IMR-90 (cell line): ENCODE measurements at regions not wholly inside any gene's neighbourhood (a gene's known extent, or its start where the extent isn't known, plus 50 kb on each side); places are given as distances from the start of the nearest gene placed in this dataset.

ENCODE experiments used
- ATAC-seq: fragments of 200-7000 bp; cut with Tn5 transposase; 2 replicates; pipeline ENCODE4 v1.9.1; 2020; ENCODE audit warnings: low read depth, mild to moderate bottlenecking, moderate library complexity
- BruUV-seq: library from RNA; stranded (reverse); fragments of 400-500 nt; replicated peaks from 2 replicates; lab custom pipeline; 2021; lab: Mats Ljungman, UMichigan
- CTCF ChIA-PET: fragments of 300-600 bp; formaldehyde crosslinking; extraction: SDS; loops from one replicate; lab custom pipeline; 2021; ENCODE audit warnings: antibody characterized with exemption; lab: Yijun Ruan, JAX
- POLR2A ChIA-PET: fragments of 300-600 bp; sonication (Branson Sonifier 250); formaldehyde crosslinking; loops from one replicate; lab custom pipeline; 2022; ENCODE audit warnings: antibody characterized with exemption; ENCODE audit not compliant: unreplicated experiment; lab: Charles Lee
- DNase-seq: peaks from one replicate; pipeline ENCODE4 v3.0.0; 2013
- H2AFZ ChIP-seq: replicated peaks from 2 replicates; pipeline ENCODE3; 2013; ENCODE audit warnings: low read length, mild to moderate bottlenecking; ENCODE audit not compliant: poor library complexity
- H2AK5ac ChIP-seq: 2 replicates; pipeline ENCODE4 v1.6.1; 2013; ENCODE audit warnings: low read depth, low read length, inconsistent platforms
- H2AK9ac ChIP-seq: replicated peaks from 2 replicates; pipeline ENCODE3; 2013; ENCODE audit warnings: mild to moderate bottlenecking, low read depth, low read length, moderate library complexity; ENCODE audit not compliant: poor library complexity
- H2BK120ac ChIP-seq: 2 replicates; pipeline ENCODE4 v1.6.1; 2013; ENCODE audit warnings: low read depth, low read length, inconsistent platforms
- H2BK15ac ChIP-seq: 3 replicates; pipeline ENCODE4 v1.6.1; 2013; ENCODE audit warnings: low read depth, low read length, inconsistent platforms
- H2BK20ac ChIP-seq: 2 replicates; pipeline ENCODE4 v1.6.1; 2013; ENCODE audit warnings: low read depth, mild to moderate bottlenecking, inconsistent platforms, low read length, moderate library complexity
- H2BK5ac ChIP-seq: 2 replicates; pipeline ENCODE4 v1.6.1; 2013; ENCODE audit warnings: mild to moderate bottlenecking, low read depth, low read length, inconsistent platforms; ENCODE audit not compliant: poor library complexity, severe bottlenecking
- H3K14ac ChIP-seq: replicated peaks from 2 replicates; pipeline ENCODE4 v1.6.1; 2013; ENCODE audit warnings: low read depth, low read length, inconsistent platforms
- H3K18ac ChIP-seq: 2 replicates; pipeline ENCODE4 v1.6.1; 2013; ENCODE audit warnings: low read depth, low read length, control low read depth
- H3K23ac ChIP-seq: 2 replicates; pipeline ENCODE4 v1.6.1; 2013; ENCODE audit warnings: low read depth, low read length, inconsistent platforms
- H3K27ac ChIP-seq: 2 replicates; pipeline ENCODE4 v1.5.1; 2013; ENCODE audit warnings: mild to moderate bottlenecking, control low read depth, low read length; ENCODE audit not compliant: insufficient read depth
- H3K27me3 ChIP-seq: 2 replicates; pipeline ENCODE4 v1.6.1; 2013; ENCODE audit warnings: low read length; ENCODE audit not compliant: control insufficient read depth, insufficient read depth
- H3K36me3 ChIP-seq: 2 replicates; pipeline ENCODE4 v1.6.1; 2013; ENCODE audit warnings: low read length, mixed read lengths; ENCODE audit not compliant: control insufficient read depth, insufficient read depth
- H3K4ac ChIP-seq: 2 replicates; pipeline ENCODE4 v1.6.1; 2013; ENCODE audit warnings: low read depth, low read length, inconsistent platforms
- H3K4me1 ChIP-seq: 2 replicates; pipeline ENCODE4 v1.6.1; 2013; ENCODE audit warnings: low read length, mixed read lengths; ENCODE audit not compliant: control insufficient read depth, insufficient read depth
- H3K4me2 ChIP-seq: 2 replicates; pipeline ENCODE4 v1.6.1; 2013; ENCODE audit warnings: low read depth, mild to moderate bottlenecking, control low read depth, low read length, moderate library complexity
- H3K4me3 ChIP-seq: 2 replicates; pipeline ENCODE4 v1.5.1; 2013; ENCODE audit warnings: low read depth, mild to moderate bottlenecking, control low read depth, low read length, moderate library complexity; ENCODE audit not compliant: insufficient read depth
- H3K56ac ChIP-seq: 2 replicates; pipeline ENCODE4 v1.6.1; 2013; ENCODE audit warnings: low read length, inconsistent platforms; ENCODE audit not compliant: insufficient read depth; ENCODE audit errors: extremely low read depth
- H3K79me1 ChIP-seq, 2 experiments: 2 replicates each; pipeline ENCODE4 v1.6.1; 2013; ENCODE audit warnings: low read length in 2 of 2, inconsistent platforms in 1 of 2, low read depth in 1 of 2
- H3K9ac ChIP-seq: 2 replicates; pipeline ENCODE4 v1.6.1; 2013; ENCODE audit warnings: low read depth, low read length, control low read depth
- H3K9me1 ChIP-seq: 2 replicates; pipeline ENCODE4 v1.6.1; 2013; ENCODE audit warnings: low read length, inconsistent platforms; ENCODE audit not compliant: insufficient read depth
- H3K9me3 ChIP-seq: 2 replicates; pipeline ENCODE4 v1.6.1; 2013; ENCODE audit warnings: low read length; ENCODE audit not compliant: control insufficient read depth, insufficient read depth
- H4K20me1 ChIP-seq: 2 replicates; pipeline ENCODE4 v1.6.1; 2013; ENCODE audit warnings: low read length, inconsistent platforms; ENCODE audit not compliant: insufficient read depth
- H4K5ac ChIP-seq: 2 replicates; pipeline ENCODE4 v1.6.1; 2013; ENCODE audit warnings: mild to moderate bottlenecking, low read depth, low read length, control low read depth
- H4K8ac ChIP-seq, 2 experiments: 2 replicates each; pipeline ENCODE4 v1.6.1; 2013; ENCODE audit warnings: low read depth in 2 of 2, low read length in 2 of 2, control low read depth in 1 of 2, inconsistent platforms in 1 of 2
- H4K91ac ChIP-seq: 2 replicates; pipeline ENCODE4 v1.6.1; 2013; ENCODE audit warnings: low read depth, low read length, inconsistent platforms; ENCODE audit not compliant: insufficient read depth
- BHLHE40 ChIP-seq: fragments of 150-350 bp; IDR thresholded peaks from 2 replicates; pipeline ENCODE4 v1.6.1; 2016; ENCODE audit warnings: mild to moderate bottlenecking, low read depth, low read length
- CEBPB ChIP-seq: IDR thresholded peaks from 2 replicates; pipeline ENCODE4 v1.6.1; 2012; ENCODE audit warnings: low read depth, low read length, improper control_type of control experiment
- CHD1 ChIP-seq: IDR thresholded peaks from 2 replicates; pipeline ENCODE4 v1.6.1; 2012; ENCODE audit warnings: low read depth, low read length, improper control_type of control experiment
- CTCF ChIP-seq: conservative IDR thresholded peaks from 2 replicates; pipeline ENCODE4 v1.5.1; 2012; ENCODE audit warnings: mild to moderate bottlenecking, low read depth, low read length, improper control_type of control experiment
- ELK1 ChIP-seq: fragments of 150-350 bp; IDR thresholded peaks from 2 replicates; pipeline ENCODE4 v1.6.1; 2016; ENCODE audit warnings: low read depth, mild to moderate bottlenecking, low read length, moderate library complexity, borderline replicate concordance
- FOS ChIP-seq: fragments of 150-350 bp; IDR thresholded peaks from 2 replicates; pipeline ENCODE4 v1.6.1; 2016; ENCODE audit warnings: low read depth, low read length
- MAFK ChIP-seq: IDR thresholded peaks from 2 replicates; pipeline ENCODE4 v1.6.1; 2012; ENCODE audit warnings: low read depth, low read length, improper control_type of control experiment
- MAZ ChIP-seq: IDR thresholded peaks from 2 replicates; pipeline ENCODE4 v1.6.1; 2012; ENCODE audit warnings: low read depth, mild to moderate bottlenecking, low read length, improper control_type of control experiment, moderate library complexity, borderline replicate concordance
- MXI1 ChIP-seq: IDR thresholded peaks from 2 replicates; pipeline ENCODE4 v1.6.1; 2012; ENCODE audit warnings: low read depth, mild to moderate bottlenecking, low read length, moderate library complexity, borderline replicate concordance
- NFE2L2 ChIP-seq: fragments of 150-350 bp; IDR thresholded peaks from 2 replicates; pipeline ENCODE4 v1.6.1; 2016; ENCODE audit warnings: low read depth, mild to moderate bottlenecking, low read length
- POLR2A ChIP-seq: IDR thresholded peaks from 2 replicates; pipeline ENCODE4 v1.6.1; 2012; ENCODE audit warnings: mild to moderate bottlenecking, low read depth, low read length
- RAD21 ChIP-seq: IDR thresholded peaks from 2 replicates; pipeline ENCODE4 v1.6.1; 2012; ENCODE audit warnings: low read length, improper control_type of control experiment
- RCOR1 ChIP-seq: IDR thresholded peaks from 2 replicates; pipeline ENCODE4 v1.6.1; 2012; ENCODE audit warnings: mild to moderate bottlenecking, low read length, improper control_type of control experiment; ENCODE audit not compliant: insufficient replicate concordance
- RFX5 ChIP-seq: IDR thresholded peaks from 2 replicates; pipeline ENCODE4 v1.8.0; 2012; ENCODE audit warnings: low read depth, mild to moderate bottlenecking, low read length, moderate library complexity
- SMC3 ChIP-seq: fragments of 150-350 bp; IDR thresholded peaks from 2 replicates; pipeline ENCODE4 v1.6.1; 2016; ENCODE audit warnings: low read depth, mild to moderate bottlenecking, antibody characterized with exemption, low read length, moderate library complexity
- USF2 ChIP-seq: fragments of 150-350 bp; IDR thresholded peaks from 2 replicates; pipeline ENCODE4 v1.6.1; 2017; ENCODE audit warnings: mild to moderate bottlenecking, antibody characterized with exemption, low read length, low read depth
- WGBS, 2 experiments: methylation state at CpG; one replicate each; pipeline versions ENCODE4 v1.1.5 to v1.1.7; 2013; ENCODE audit warnings: missing lambda C conversion rate in 2 of 2; ENCODE audit not compliant: insufficient read length in 1 of 2; ENCODE audit errors: extremely low coverage in 2 of 2; 5-methylcytosine and 5-hydroxymethylcytosine counted together
- dilution Hi-C: fragments of 300-500 bp; cut with HindIII; formaldehyde crosslinking; loops from one replicate; pipeline ENCODE4 v1.14.3; 2018; ENCODE audit warnings: low sequenced_read_pairs; ENCODE audit not compliant: unreplicated experiment
- in situ Hi-C: fragments of 300-500 bp; cut with MboI; formaldehyde crosslinking; loops from 3 replicates; pipeline ENCODE4 v1.14.3; 2019; ENCODE audit warnings: low sequenced_read_pairs, inconsistent platforms, mixed read lengths
- intact Hi-C: fragments of 100-400 bp; cut with micrococcal nuclease; formaldehyde crosslinking; loops from 2 replicates; pipeline ENCODE4 v1.10.0; 2022

- no peak overlapping the region for H4K8ac ChIP-seq
- ChIA-PET CTCF (interaction anchor here (0.6 to 1.3 kb wide), 3 partner anchors 37 to 220 kb away, joined by 3 to 7 read pairs (median 5); no protein-coding TSS in a partner anchor), POLR2A (no interaction called here)
- peak; percentile 3 for DNase-seq
- TF ChIP-seq RFX5 (no peak), ELK1 (no peak), CHD1 (no peak), POLR2A (no peak), MAFK (no peak), BHLHE40 (no peak), CTCF (no peak), RCOR1 (no peak), FOS (no peak), NFE2L2 (no peak), CEBPB (no peak), MAZ (no peak), RAD21 (no peak), SMC3 (no peak), MXI1 (no peak), USF2 (no peak)
- H2BK15ac ChIP-seq = no peak overlapping the region
- no peak overlapping the region for H2AFZ ChIP-seq
- no CpG with 5 or more reads among the region's 2 CpGs for WGBS, 2 experiments
- H2BK120ac ChIP-seq = peak overlapping the region; percentile 17
- H2BK5ac ChIP-seq = no peak overlapping the region
- no peak overlapping the region for H3K56ac ChIP-seq
- no peak overlapping the region for H3K4me3 ChIP-seq
- dilution Hi-C loops = no loop called here
- H3K36me3 ChIP-seq = no peaks in the 10 kb centered on the region
- no peaks in the 10 kb centered on the region for H3K9me1 ChIP-seq
- no peak overlapping the region for H3K9ac ChIP-seq
- H4K20me1 ChIP-seq = no peaks in the 10 kb centered on the region
- no peak overlapping the region for H4K5ac ChIP-seq
- H3K18ac ChIP-seq = peak overlapping the region; percentile 74
- H3K4me1 ChIP-seq = peaks cover 7% of the 10 kb centered on the region
- H3K14ac ChIP-seq = no peak overlapping the region
- H3K27ac ChIP-seq = no peak overlapping the region
- no peak overlapping the region for H3K4me2 ChIP-seq
- no peaks in the 10 kb centered on the region for H3K79me1 ChIP-seq
- in situ Hi-C loops = no loop called here
- no peaks in the 10 kb centered on the region for H3K27me3 ChIP-seq
- H4K91ac ChIP-seq = no peak overlapping the region
- H3K9me3 ChIP-seq = no peaks in the 10 kb centered on the region
- H2AK9ac ChIP-seq = no peak overlapping the region
- no TSS peak for BruUV-seq
- no peak for ATAC-seq
- H3K4ac ChIP-seq = no peak overlapping the region
- intact Hi-C loops = no loop called here
- H2AK5ac ChIP-seq = no peak overlapping the region
- H2BK20ac ChIP-seq = peak overlapping the region; percentile 12
- H3K23ac ChIP-seq = no peak overlapping the region
Measured at GRCh38 chr4:26105337-26105736, 191.3 kb downstream of the SMIM20 start.
